HCT116 (cell line): ENCODE measurements at regions not wholly inside any gene's neighbourhood (a gene's known extent, or its start where the extent isn't known, plus 50 kb on each side); places are given as distances from the start of the nearest gene placed in this dataset.

Experiments used
- ATAC-seq: fragments of 200-7000 bp; cut with Tn5 transposase; 2 replicates; pipeline ENCODE4 v1.9.1; 2020; ENCODE audit warnings: mild to moderate bottlenecking, moderate library complexity
- BruUV-seq: library from RNA; stranded (reverse); fragments of 400-500 nt; replicated peaks from 2 replicates; lab custom pipeline; 2021; lab: Mats Ljungman, UMichigan
- CTCF ChIA-PET: fragments of 300-600 bp; sonication (Branson Sonifier 250); formaldehyde crosslinking; loops from one replicate; lab custom pipeline; 2021; ENCODE audit warnings: antibody characterized with exemption; lab: Charles Lee
- POLR2A ChIA-PET: fragments of 300-600, 350-600 bp; sonication (Branson Sonifier 250); formaldehyde crosslinking; loops from one replicate; lab custom pipeline; 2021; ENCODE audit warnings: antibody characterized with exemption; lab: Charles Lee
- RAD21 ChIA-PET, 2 experiments: fragments of 300-600 bp; sonication (Branson Sonifier 250); formaldehyde crosslinking; loops; one replicate each; lab custom pipeline; 2023; ENCODE audit warnings: low total read pairs in 2 of 2; ENCODE audit not compliant: uncharacterized antibody in 2 of 2, unreplicated experiment in 2 of 2, low non-redundant PET in 1 of 2; lab: Charles Lee
- DNase-seq: peaks from one replicate; pipeline ENCODE4 v3.0.0-alpha.2; 2010; ENCODE audit warnings: low read depth, low spot score
- H2AFZ ChIP-seq: fragments of 200-600 bp; shearing (Covaris generic), sonication (generic); 2 replicates; pipeline ENCODE4 v1.6.1; 2017; ENCODE audit warnings: low read depth, mixed run types, mixed read lengths, antibody characterized with exemption, low read length; ENCODE audit not compliant: poor library complexity, severe bottlenecking
- H3K27ac ChIP-seq: 2 replicates; pipeline ENCODE4 v1.5.1; 2012; ENCODE audit warnings: low read depth, low read length
- H3K27me3 ChIP-seq: fragments of 200-600 bp; sonication (generic); 2 replicates; pipeline ENCODE4 v1.6.1; 2016; ENCODE audit warnings: mixed run types, low read length, mixed read lengths; ENCODE audit not compliant: insufficient read depth
- H3K36me3 ChIP-seq, 2 experiments: fragments of 200-500 bp in 1 of 2; fragments of 200-600 bp in 1 of 2; sonication (Bioruptor generic) in 1 of 2; sonication (generic) in 1 of 2; 2 replicates each; pipeline versions ENCODE4 v1.5.1 to v1.6.1; 2014 to 2016; ENCODE audit warnings: low read length in 2 of 2, inconsistent platforms in 1 of 2, mixed read lengths in 1 of 2, mixed run types in 1 of 2; ENCODE audit not compliant: insufficient read depth in 2 of 2, control insufficient read depth in 1 of 2
- H3K4me1 ChIP-seq, 2 experiments: fragments of 200-600 bp in 1 of 2; sonication (generic) in 1 of 2; 2 replicates each; pipeline versions ENCODE4 v1.5.1 to v1.6.1; 2012 to 2017; ENCODE audit warnings: low read length in 2 of 2, inconsistent platforms in 1 of 2, mild to moderate bottlenecking in 1 of 2, mixed read lengths in 1 of 2, mixed run types in 1 of 2, moderate library complexity in 1 of 2; ENCODE audit not compliant: insufficient read depth in 2 of 2, control insufficient read depth in 1 of 2
- H3K4me2 ChIP-seq: fragments of 200-600 bp; sonication (generic); 2 replicates; pipeline ENCODE4 v1.6.1; 2017; ENCODE audit warnings: mixed run types, low read length, mixed read lengths
- H3K4me3 ChIP-seq, 2 experiments: fragments of 200-600 bp in 1 of 2; sonication (generic) in 1 of 2; replicated peaks in 1 of 2; 2 replicates each; pipeline ENCODE4 v1.5.1; 2011 to 2016; ENCODE audit warnings: low read length in 2 of 2, control low read depth in 1 of 2, low read depth in 1 of 2, mild to moderate bottlenecking in 1 of 2, mixed read lengths in 1 of 2, mixed run types in 1 of 2
- H3K79me2 ChIP-seq: fragments of 200-600 bp; sonication (generic); 2 replicates; pipeline ENCODE4 v1.6.1; 2017; ENCODE audit warnings: mild to moderate bottlenecking, mixed run types, low read length, moderate library complexity, mixed read lengths; ENCODE audit not compliant: insufficient read depth
- H3K9ac ChIP-seq: fragments of 200-600 bp; sonication (generic); 2 replicates; pipeline ENCODE4 v1.6.1; 2016; ENCODE audit warnings: low read length, mixed read lengths
- H3K9me2 ChIP-seq: fragments of 200-600 bp; sonication (generic), shearing (Covaris generic); 2 replicates; pipeline ENCODE4 v1.6.1; 2017; ENCODE audit warnings: mixed run types, mild to moderate bottlenecking, moderate library complexity; ENCODE audit not compliant: insufficient read depth
- H3K9me3 ChIP-seq, 2 experiments: fragments of 200-500 bp in 1 of 2; fragments of 200-600 bp in 1 of 2; sonication (Bioruptor generic) in 1 of 2; sonication (generic) in 1 of 2; 2 replicates each; pipeline ENCODE4 v1.6.1; 2014 to 2017; ENCODE audit warnings: low read length in 2 of 2, mixed read lengths in 2 of 2, inconsistent platforms in 1 of 2, low read depth in 1 of 2, mild to moderate bottlenecking in 1 of 2, mixed run types in 1 of 2, moderate library complexity in 1 of 2; ENCODE audit not compliant: control insufficient read depth in 1 of 2, insufficient read depth in 1 of 2
- H4K20me1 ChIP-seq: fragments of 200-600 bp; sonication (generic), shearing (Covaris generic); 2 replicates; pipeline ENCODE4 v1.6.1; 2017; ENCODE audit warnings: mixed run types, mild to moderate bottlenecking, moderate library complexity; ENCODE audit not compliant: insufficient read depth
- CEBPB ChIP-seq: IDR thresholded peaks from 2 replicates; pipeline ENCODE4 v1.6.1; 2012; ENCODE audit warnings: low read depth
- ELF1 ChIP-seq: IDR thresholded peaks from 2 replicates; pipeline ENCODE4 v1.6.1; 2012; ENCODE audit warnings: low read depth, borderline replicate concordance
- EZH2phosphoT487 ChIP-seq: fragments of 200-600 bp; IDR thresholded peaks from 2 replicates; pipeline ENCODE4 v1.6.1; 2018; ENCODE audit warnings: antibody characterized with exemption, borderline replicate concordance
- FOSL1 ChIP-seq: IDR thresholded peaks from 2 replicates; pipeline ENCODE4 v1.6.1; 2012; ENCODE audit warnings: low read depth
- JUND ChIP-seq: IDR thresholded peaks from 2 replicates; pipeline ENCODE4 v1.6.1; 2012
- MAX ChIP-seq: IDR thresholded peaks from 2 replicates; pipeline ENCODE4 v1.6.1; 2012
- POLR2A ChIP-seq: IDR thresholded peaks from 2 replicates; pipeline ENCODE4 v1.7.0; 2011; ENCODE audit warnings: borderline replicate concordance; ENCODE audit not compliant: insufficient read depth, insufficient read length; ENCODE audit errors: extremely low read depth
- POLR2AphosphoS5 ChIP-seq: IDR thresholded peaks from 2 replicates; pipeline ENCODE4 v1.6.1; 2011; ENCODE audit warnings: mild to moderate bottlenecking, low read depth, low read length, moderate library complexity
- RAD21 ChIP-seq: IDR thresholded peaks from 2 replicates; pipeline ENCODE4 v1.6.1; 2012; ENCODE audit warnings: low read depth, mild to moderate bottlenecking
- REST ChIP-seq: IDR thresholded peaks from 2 replicates; pipeline ENCODE4 v1.6.1; 2012; ENCODE audit warnings: low read depth
- SIN3A ChIP-seq: IDR thresholded peaks from 2 replicates; pipeline ENCODE4 v1.6.1; 2012; ENCODE audit warnings: low read depth
- SP1 ChIP-seq: IDR thresholded peaks from 2 replicates; pipeline ENCODE4 v1.6.1; 2012; ENCODE audit warnings: low read depth
- YY1 ChIP-seq: IDR thresholded peaks from 2 replicates; pipeline ENCODE4 v1.6.1; 2011; ENCODE audit warnings: low read length, low read depth, moderate library complexity, mild to moderate bottlenecking; ENCODE audit not compliant: insufficient replicate concordance; ENCODE audit errors: extremely low read depth
- ZBTB33 ChIP-seq: IDR thresholded peaks from 2 replicates; pipeline ENCODE4 v1.6.1; 2011; ENCODE audit warnings: mild to moderate bottlenecking, low read length, moderate library complexity; ENCODE audit not compliant: insufficient replicate concordance; ENCODE audit errors: extremely low read depth
- ZFX ChIP-seq: fragments of 450-650 bp; IDR thresholded peaks from 2 replicates; pipeline ENCODE4 v1.6.1; 2017
- ZNF274 ChIP-seq: fragments of 200-500 bp; sonication (Bioruptor generic); IDR thresholded peaks from 2 replicates; pipeline ENCODE4 v1.6.1; 2014; ENCODE audit warnings: mild to moderate bottlenecking, low read depth, low read length, inconsistent platforms
- intact Hi-C: fragments of 100-400 bp; cut with micrococcal nuclease; formaldehyde crosslinking; loops from 2 replicates; pipeline ENCODE4 v1.10.0; 2022

- BruUV-seq = no TSS peak
- TF ChIP-seq YY1 (no peak), REST (peak; percentile 35)
- TF ChIP-seq, all 23 proteins: peak for 1
- no peak overlapping the region for H2AFZ ChIP-seq
- DNase-seq (no peak), ATAC-seq (no peak)
- no peaks in the 10 kb centered on the region for H3K79me2 ChIP-seq
- H3K9me2 ChIP-seq = no peaks in the 10 kb centered on the region
- no peak overlapping the region for H3K9ac ChIP-seq
- intact Hi-C loops = no loop called here
- no peak overlapping the region for H3K4me3 ChIP-seq
- H3K4me1 ChIP-seq = no peaks in the 10 kb centered on the region
- H3K4me2 ChIP-seq = no peak overlapping the region
- RAD21 ChIA-PET = no interaction called here
- no peak overlapping the region for H3K27ac ChIP-seq
- H3K9me3 ChIP-seq = no peaks in the 10 kb centered on the region
- CTCF ChIA-PET = no interaction called here
- 0 out of 2 replicates have a peak, but pooled peaks cover 4% of the 10 kb centered on the region for H3K27me3 ChIP-seq
- no peaks in the 10 kb centered on the region for H3K36me3 ChIP-seq
- POLR2A ChIA-PET = no interaction called here
- no peaks in the 10 kb centered on the region for H4K20me1 ChIP-seq
Observed at GRCh38 chr7:118039963-118040489, 143.9 kb upstream of the LSM8 start.

- H3K36me3 ChIP-seq = no peaks in the 10 kb centered on the region
- ChIA-PET POLR2A (no interaction called here), CTCF (no interaction called here), RAD21 (no interaction called here)
- no peak overlapping the region for H2AFZ ChIP-seq
- intact Hi-C loops = no loop called here
- no peak overlapping the region for H3K9ac ChIP-seq
- H3K27me3 ChIP-seq = 0 out of 2 replicates have a peak, but pooled peaks cover 4% of the 10 kb centered on the region
- H3K27ac ChIP-seq = no peak overlapping the region
- no peak for ATAC-seq
- H3K9me2 ChIP-seq = no peaks in the 10 kb centered on the region
- no peak overlapping the region for H3K4me3 ChIP-seq
- BruUV-seq = no TSS peak
- H4K20me1 ChIP-seq = no peaks in the 10 kb centered on the region
- no peak overlapping the region for H3K4me2 ChIP-seq
- H3K9me3 ChIP-seq = no peaks in the 10 kb centered on the region
- H3K79me2 ChIP-seq = no peaks in the 10 kb centered on the region
- no peaks in the 10 kb centered on the region for H3K4me1 ChIP-seq
- DNase-seq = no peak
- TF ChIP-seq SP1 (no peak), FOSL1 (no peak), ZFX (no peak), JUND (no peak), ZBTB33 (no peak), SIN3A (no peak), ZNF274 (no peak), CEBPB (no peak), POLR2A (no peak), RAD21 (no peak), MAX (no peak), POLR2AphosphoS5 (no peak), ELF1 (no peak), EZH2phosphoT487 (no peak)
Observed at GRCh38 chr7:118040562-118040961, 143.4 kb upstream of the LSM8 start.
